Mesenchymal stem cell (in vitro differentiated cells and primary cell): ENCODE measurements at regions not wholly inside any gene's neighbourhood (a gene's known extent, or its start where the extent isn't known, plus 50 kb on each side); places are given as distances from the start of the nearest gene placed in this dataset.

Source experiments
- DNase-seq: peaks from one replicate; pipeline ENCODE4 v3.0.0-alpha.2; 2013
- H2AFZ ChIP-seq: one replicate; pipeline ENCODE4 v1.6.1; 2013; ENCODE audit warnings: low read depth, mild to moderate bottlenecking, control low read depth, inconsistent platforms, low read length, moderate library complexity
- H2AK5ac ChIP-seq: 2 replicates; pipeline ENCODE4 v1.6.1; 2013; ENCODE audit warnings: low read length, moderate library complexity, mild to moderate bottlenecking, inconsistent platforms; ENCODE audit not compliant: severe bottlenecking
- H2BK120ac ChIP-seq: one replicate; pipeline ENCODE4 v1.6.1; 2013; ENCODE audit warnings: low read depth, mild to moderate bottlenecking, inconsistent platforms, low read length, moderate library complexity
- H2BK12ac ChIP-seq, 2 experiments: one replicate each; pipeline ENCODE4 v1.6.1; 2013; ENCODE audit warnings: inconsistent platforms in 2 of 2, low read length in 2 of 2, mild to moderate bottlenecking in 2 of 2, moderate library complexity in 2 of 2, control low read depth in 1 of 2
- H2BK15ac ChIP-seq: one replicate; pipeline ENCODE4 v1.6.1; 2013; ENCODE audit warnings: mild to moderate bottlenecking, low read depth, inconsistent platforms; ENCODE audit not compliant: poor library complexity, severe bottlenecking
- H2BK5ac ChIP-seq: 2 replicates; pipeline ENCODE4 v1.6.1; 2013; ENCODE audit warnings: low read depth, mild to moderate bottlenecking, low read length, control low read depth, inconsistent platforms; ENCODE audit not compliant: poor library complexity, severe bottlenecking
- H3K14ac ChIP-seq, 2 experiments: one replicate each; pipeline ENCODE4 v1.6.1; 2013; ENCODE audit warnings: inconsistent platforms in 2 of 2, low read length in 2 of 2, control low read depth in 1 of 2, mild to moderate bottlenecking in 1 of 2, moderate library complexity in 1 of 2
- H3K18ac ChIP-seq, 2 experiments: one replicate each; pipeline ENCODE4 v1.6.1; 2013; ENCODE audit warnings: inconsistent platforms in 2 of 2, low read length in 2 of 2, control low read depth in 1 of 2, low read depth in 1 of 2, mild to moderate bottlenecking in 1 of 2
- H3K23ac ChIP-seq, 2 experiments: one replicate each; pipeline ENCODE4 v1.6.1; 2013; ENCODE audit warnings: inconsistent platforms in 2 of 2, low read length in 2 of 2, mild to moderate bottlenecking in 2 of 2, moderate library complexity in 2 of 2, control low read depth in 1 of 2
- H3K27ac ChIP-seq: 2 replicates; pipeline ENCODE4 v1.5.1; 2013; ENCODE audit warnings: mild to moderate bottlenecking, moderate library complexity, low read length, control low read depth, inconsistent platforms; ENCODE audit not compliant: poor library complexity, severe bottlenecking
- H3K27me3 ChIP-seq, 2 experiments: 2 replicates each; pipeline versions ENCODE4 v1.6.1 to v1.7.0; 2013; ENCODE audit warnings: low read length in 2 of 2, mild to moderate bottlenecking in 2 of 2, moderate library complexity in 2 of 2, control low read depth in 1 of 2, inconsistent platforms in 1 of 2; ENCODE audit not compliant: control insufficient read depth in 1 of 2, insufficient read depth in 1 of 2
- H3K36me3 ChIP-seq, 2 experiments: 2 replicates each; pipeline versions ENCODE4 v1.6.1 to v1.7.0; 2013; ENCODE audit warnings: low read length in 2 of 2, control low read depth in 1 of 2, inconsistent platforms in 1 of 2, low read depth in 1 of 2, mild to moderate bottlenecking in 1 of 2; ENCODE audit not compliant: insufficient read depth in 2 of 2, control insufficient read depth in 1 of 2
- H3K4ac ChIP-seq, 2 experiments: one replicate each; pipeline ENCODE4 v1.6.1; 2013; ENCODE audit warnings: inconsistent platforms in 2 of 2, low read length in 2 of 2, mild to moderate bottlenecking in 2 of 2, moderate library complexity in 2 of 2, control low read depth in 1 of 2, low read depth in 1 of 2
- H3K4me1 ChIP-seq: 2 replicates; pipeline ENCODE4 v1.6.1; 2013; ENCODE audit warnings: low read depth, low read length, control low read depth; ENCODE audit not compliant: control insufficient read depth, insufficient read depth
- H3K4me2 ChIP-seq: 2 replicates; pipeline ENCODE4 v1.6.1; 2013; ENCODE audit warnings: low read length, mild to moderate bottlenecking, inconsistent platforms; ENCODE audit not compliant: poor library complexity, severe bottlenecking
- H3K4me3 ChIP-seq, 2 experiments: 2 replicates each; pipeline versions ENCODE4 v1.5.1 to v1.7.0; 2013; ENCODE audit warnings: low read length in 2 of 2, mild to moderate bottlenecking in 2 of 2, control low read depth in 1 of 2, low read depth in 1 of 2; ENCODE audit not compliant: insufficient read depth in 1 of 2
- H3K79me1 ChIP-seq: replicated peaks from 2 replicates; pipeline ENCODE4 v1.6.1; 2013; ENCODE audit warnings: mild to moderate bottlenecking, control low read depth, low read length, inconsistent platforms; ENCODE audit not compliant: poor library complexity, severe bottlenecking
- H3K9ac ChIP-seq: 2 replicates; pipeline ENCODE4 v1.7.0; 2013; ENCODE audit warnings: mild to moderate bottlenecking, low read length, moderate library complexity
- H3K9me3 ChIP-seq: 2 replicates; pipeline ENCODE4 v1.7.0; 2013; ENCODE audit warnings: mild to moderate bottlenecking, low read length; ENCODE audit not compliant: control insufficient read depth
- H4K8ac ChIP-seq: one replicate; pipeline ENCODE4 v1.6.1; 2013; ENCODE audit warnings: inconsistent platforms, mild to moderate bottlenecking, low read length, moderate library complexity
- H4K91ac ChIP-seq: one replicate; pipeline ENCODE4 v1.6.1; 2013; ENCODE audit warnings: mild to moderate bottlenecking, low read length, inconsistent platforms
- WGBS: methylation state at CpG from one replicate; pipeline ENCODE4 v1.1.7; 2013; ENCODE audit warnings: mixed read lengths; 5-methylcytosine and 5-hydroxymethylcytosine counted together

DNA sequence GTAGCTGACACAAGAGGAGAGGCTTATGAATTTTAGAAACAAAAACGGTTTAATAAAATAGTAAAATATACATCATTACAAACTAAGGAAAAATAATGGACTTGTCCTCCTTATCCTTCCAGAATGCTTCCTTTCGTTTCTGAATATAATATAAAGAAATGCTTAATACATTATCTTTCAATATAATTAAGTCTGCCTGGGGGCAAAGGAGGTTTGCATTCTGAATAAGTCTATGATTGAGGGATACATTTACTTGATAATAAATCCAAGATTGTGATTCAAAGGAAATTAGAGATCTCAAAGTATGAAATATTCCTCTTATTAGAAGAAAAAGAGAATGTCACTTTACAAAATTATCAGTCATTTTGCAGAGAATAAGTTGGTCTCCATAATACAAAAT is 386.5 kb downstream of the SPATA31D1 start:
- no peak overlapping the region for H3K14ac ChIP-seq

DNA sequence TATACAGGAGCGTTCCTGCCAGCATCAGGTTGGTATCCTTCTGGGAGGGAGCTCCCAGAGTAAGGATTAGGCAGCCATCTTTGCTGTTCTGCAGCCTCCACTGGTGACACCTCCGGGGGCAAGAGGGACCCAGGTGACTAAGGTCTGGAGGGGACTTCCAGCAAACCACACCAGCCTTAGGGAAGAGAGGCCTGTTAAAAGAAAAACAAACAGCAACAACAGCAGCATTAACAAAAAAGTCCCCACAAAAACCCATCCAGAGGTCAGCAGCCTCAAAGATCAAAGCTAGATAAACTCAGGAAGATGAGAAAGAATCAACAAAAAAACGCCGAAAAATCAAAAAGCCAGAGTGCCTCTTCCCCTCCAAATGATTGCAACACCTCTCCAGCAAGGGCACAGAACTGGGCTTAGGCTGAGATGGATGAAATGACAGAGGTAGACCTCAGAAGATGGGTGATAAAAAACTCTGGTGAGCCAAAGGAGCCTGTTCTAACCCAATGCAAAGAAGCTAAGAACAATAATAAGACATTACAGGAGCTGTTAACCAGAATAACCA is 388.2 kb downstream of the SPATA31D1 start:
- H3K4me2 ChIP-seq, result no peak overlapping the region
- no peak overlapping the region for H2AK5ac ChIP-seq
- no peak overlapping the region for H3K4me3 ChIP-seq
- H3K36me3 ChIP-seq, result no peaks in the 10 kb centered on the region
- H3K79me1 ChIP-seq, result no peaks in the 10 kb centered on the region
- H3K27ac ChIP-seq, result no peak overlapping the region
- H3K9ac ChIP-seq, result no peak overlapping the region
- 92% methylated on average over 2 of the region's 4 CpGs for WGBS
- H2BK5ac ChIP-seq, result no peak overlapping the region
- H4K8ac ChIP-seq, result no peak overlapping the region
- H3K27me3 ChIP-seq, result no peaks in the 10 kb centered on the region
- H3K14ac ChIP-seq, result no peak overlapping the region
- H2BK12ac ChIP-seq, result no peak overlapping the region
- peaks cover 8% of the 10 kb centered on the region for H3K9me3 ChIP-seq
- no peak overlapping the region for H2AFZ ChIP-seq
- no peaks in the 10 kb centered on the region for H3K4me1 ChIP-seq
- DNase-seq, result no peak
- H2BK15ac ChIP-seq, result no peak overlapping the region
- H3K23ac ChIP-seq, result no peak overlapping the region
- H3K4ac ChIP-seq, result no peak overlapping the region
- no peak overlapping the region for H4K91ac ChIP-seq
- H3K18ac ChIP-seq, result no peak overlapping the region
- no peak overlapping the region for H2BK120ac ChIP-seq

More for the DNA sequence above, 386.5 kb downstream of the SPATA31D1 start:
- peaks cover 8% of the 10 kb centered on the region for H3K9me3 ChIP-seq
- no peak overlapping the region for H4K8ac ChIP-seq
- H2BK5ac ChIP-seq, result no peak overlapping the region
- WGBS, result no CpG with 5 or more reads among the region's 2 CpGs
- no peaks in the 10 kb centered on the region for H3K79me1 ChIP-seq
- H2BK15ac ChIP-seq, result no peak overlapping the region
- H2AFZ ChIP-seq, result no peak overlapping the region
- H3K4me2 ChIP-seq, result no peak overlapping the region
- H2AK5ac ChIP-seq, result no peak overlapping the region
- H3K27ac ChIP-seq, result no peak overlapping the region
- H3K36me3 ChIP-seq, result no peaks in the 10 kb centered on the region
- H3K4me1 ChIP-seq, result no peaks in the 10 kb centered on the region
- H3K9ac ChIP-seq, result no peak overlapping the region
- H2BK120ac ChIP-seq, result no peak overlapping the region
- no peaks in the 10 kb centered on the region for H3K27me3 ChIP-seq
- DNase-seq, result no peak
- H3K18ac ChIP-seq, result no peak overlapping the region
- H3K23ac ChIP-seq, result no peak overlapping the region
- no peak overlapping the region for H4K91ac ChIP-seq
- no peak overlapping the region for H3K4ac ChIP-seq
- no peak overlapping the region for H3K4me3 ChIP-seq
- H2BK12ac ChIP-seq, result no peak overlapping the region

DNA sequence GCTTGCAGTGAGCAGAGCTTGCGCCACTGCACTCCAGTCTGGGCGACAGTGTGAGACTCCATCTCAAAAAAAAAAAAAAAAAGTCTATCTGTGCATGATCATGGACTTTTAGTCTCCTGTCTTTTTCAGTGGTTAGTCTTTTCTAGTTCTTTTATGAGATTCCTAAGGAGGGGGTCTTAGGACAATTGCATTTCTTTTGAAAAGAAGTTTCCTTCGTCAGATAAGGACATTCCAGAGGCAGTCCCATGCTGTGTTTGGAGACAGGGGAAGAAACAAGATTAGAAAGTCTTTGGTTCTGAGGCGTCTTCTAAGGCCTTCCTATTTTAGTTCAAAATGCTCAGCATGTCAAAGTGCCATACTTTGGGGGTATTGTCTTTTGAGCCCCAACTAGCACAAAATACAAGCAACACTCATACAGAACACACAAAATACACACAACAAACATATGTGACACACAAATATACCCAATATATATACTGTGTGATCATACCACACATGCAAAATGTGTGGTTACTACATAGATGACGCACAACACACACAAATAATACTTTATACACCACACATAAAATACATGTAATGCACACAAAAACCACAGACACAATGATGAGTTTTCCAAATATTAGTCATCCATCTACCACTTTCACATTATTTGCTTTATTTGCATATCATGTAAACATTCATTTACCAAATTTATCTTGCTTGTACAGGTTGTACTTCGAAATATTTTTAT is 394.5 kb downstream of the SPATA31D1 start:
- H3K4ac ChIP-seq, result no peak overlapping the region
- H2AFZ ChIP-seq, result no peak overlapping the region
- H3K23ac ChIP-seq, result no peak overlapping the region
- WGBS, result 80% methylated on average over 5 of the region's 6 CpGs
- no peaks in the 10 kb centered on the region for H3K36me3 ChIP-seq
- no peak overlapping the region for H3K4me3 ChIP-seq
- H3K27ac ChIP-seq, result no peak overlapping the region
- no peak overlapping the region for H3K9ac ChIP-seq
- no peak overlapping the region for H2BK15ac ChIP-seq
- H3K4me1 ChIP-seq, result no peaks in the 10 kb centered on the region
- no peak overlapping the region for H3K18ac ChIP-seq
- no peak overlapping the region for H3K14ac ChIP-seq
- no peaks in the 10 kb centered on the region for H3K79me1 ChIP-seq
- H3K27me3 ChIP-seq, result no peaks in the 10 kb centered on the region
- H4K8ac ChIP-seq, result no peak overlapping the region
- no peak overlapping the region for H2BK5ac ChIP-seq
- no peak for DNase-seq
- no peak overlapping the region for H3K4me2 ChIP-seq
- H2AK5ac ChIP-seq, result no peak overlapping the region
- no peak overlapping the region for H2BK12ac ChIP-seq
- peaks cover 5% of the 10 kb centered on the region for H3K9me3 ChIP-seq
- H2BK120ac ChIP-seq, result no peak overlapping the region
- H4K91ac ChIP-seq, result no peak overlapping the region

DNA sequence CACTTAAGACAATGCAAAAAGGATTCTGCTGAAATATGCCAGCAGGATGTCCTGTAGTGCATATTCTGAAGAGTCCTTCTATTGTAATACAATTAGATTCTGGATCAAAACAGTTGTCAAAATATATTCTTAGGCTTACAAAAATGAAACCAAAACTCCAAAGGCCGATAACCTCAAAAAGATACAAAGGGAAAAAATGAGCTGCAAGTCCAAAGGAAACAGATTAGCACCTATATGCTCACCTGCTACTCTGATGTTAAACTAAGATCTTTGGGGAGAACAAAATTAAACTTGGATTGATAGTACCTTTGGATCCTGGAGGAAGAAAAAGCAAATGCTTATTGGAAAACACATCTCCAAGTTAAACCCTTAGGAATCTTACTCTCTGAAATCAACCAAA is 397.1 kb downstream of the SPATA31D1 start:
- no CpG with 5 or more reads among the region's 1 CpG for WGBS
- Histone ChIP-seq H3K23ac (no peak overlapping the region), H2BK12ac (no peak overlapping the region), H4K91ac (no peak overlapping the region), H3K4me2 (no peak overlapping the region), H3K9ac (no peak overlapping the region), H3K27me3 (no peaks in the 10 kb centered on the region), H3K4me1 (no peaks in the 10 kb centered on the region), H2BK15ac (no peak overlapping the region), H3K27ac (no peak overlapping the region), H3K79me1 (no peaks in the 10 kb centered on the region), H2BK5ac (no peak overlapping the region), H3K9me3 (no peaks in the 10 kb centered on the region), H3K14ac (no peak overlapping the region), H3K36me3 (no peaks in the 10 kb centered on the region), H3K4me3 (no peak overlapping the region), H3K18ac (no peak overlapping the region), H2AK5ac (no peak overlapping the region), H4K8ac (no peak overlapping the region), H3K4ac (no peak overlapping the region), H2AFZ (no peak overlapping the region), H2BK120ac (no peak overlapping the region)
- no peak for DNase-seq
